Right lobe of liver (tissue), 6 donors: ENCODE measurements at regions not wholly inside any gene's neighbourhood (a gene's known extent, or its start where the extent isn't known, plus 50 kb on each side); places are given as distances from the start of the nearest gene placed in this dataset.

Experiments used
- ATAC-seq, 4 donors: fragments of 200-7000 bp; cut with Tn5 transposase; one replicate each; pipeline ENCODE4 v1.9.1; 2020; ENCODE audit warnings: mild to moderate bottlenecking in 4 of 4, moderate library complexity in 4 of 4
- DNase-seq, 3 donors: peaks; one replicate each; pipeline ENCODE4 v3.0.0-alpha.2; 2020
- H3K27ac ChIP-seq, 3 donors: fragments of 200-600 bp; one replicate each; pipeline ENCODE4 v1.8.0; 2022
- H3K27me3 ChIP-seq, 2 donors: fragments of 200-600 bp; one replicate each; pipeline ENCODE4 v1.8.0; 2022
- H3K36me3 ChIP-seq, 4 donors: fragments of 200-600 bp; sonication (generic) in 1 of 4; one replicate each; pipeline versions ENCODE4 v1.5.1 to v1.8.0; 2017 to 2022; ENCODE audit warnings: control low read depth in 1 of 4
- H3K4me1 ChIP-seq, 4 donors: fragments of 200-600 bp; sonication (generic) in 1 of 4; one replicate each; pipeline versions ENCODE4 v1.5.1 to v1.8.0; 2017 to 2022; ENCODE audit warnings: control low read depth in 1 of 4
- H3K4me3 ChIP-seq, 3 donors: fragments of 200-600 bp; one replicate each; pipeline ENCODE4 v1.8.0; 2022
- H3K9me3 ChIP-seq, 4 donors: fragments of 200-600 bp; sonication (generic) in 1 of 4; one replicate each; pipeline versions ENCODE4 v1.5.1 to v1.8.0; 2017 to 2022; ENCODE audit warnings: control low read depth in 1 of 4
- POLR2A ChIP-seq: fragments of 450-650 bp; IDR thresholded peaks from one replicate; pipeline ENCODE4 v1.6.1; 2017; ENCODE audit warnings: antibody characterized with exemption, mild to moderate bottlenecking
- WGBS: methylation state at CpG from one replicate; pipeline ENCODE4 v1.1.6; 2018; ENCODE audit warnings: low coverage, low lambda C conversion rate; ENCODE audit not compliant: insufficient coverage; ENCODE audit errors: missing lambda C conversion rate; 5-methylcytosine and 5-hydroxymethylcytosine counted together
- intact Hi-C, 2 donors: fragments of 100-400 bp; cut with DNase I; formaldehyde crosslinking; loops; one replicate each; pipeline versions ENCODE4 v1.11.2 to v1.14.1; 2022
- TF ChIP-seq, protein P1 (sequence below), 4 donors: fragments of 200-600 bp in 3 of 4; fragments of 450-650 bp in 1 of 4; IDR thresholded peaks; one replicate each; pipeline versions ENCODE4 v1.5.1 to v1.8.0; 2016 to 2022; ENCODE audit warnings: antibody characterized with exemption in 4 of 4, mild to moderate bottlenecking in 2 of 4
- donor health status: DM: no; HTN: yes; CAD: no.
- donor health status: DM: no; HTN: no; CAD: no.
- donor health status: DM: no; HTN: no; CAD: no.
- donor health status: DM: no; HTN: yes; CAD: no.
- donor health status: DM: no; HTN: yes; CAD: no.

DNA sequence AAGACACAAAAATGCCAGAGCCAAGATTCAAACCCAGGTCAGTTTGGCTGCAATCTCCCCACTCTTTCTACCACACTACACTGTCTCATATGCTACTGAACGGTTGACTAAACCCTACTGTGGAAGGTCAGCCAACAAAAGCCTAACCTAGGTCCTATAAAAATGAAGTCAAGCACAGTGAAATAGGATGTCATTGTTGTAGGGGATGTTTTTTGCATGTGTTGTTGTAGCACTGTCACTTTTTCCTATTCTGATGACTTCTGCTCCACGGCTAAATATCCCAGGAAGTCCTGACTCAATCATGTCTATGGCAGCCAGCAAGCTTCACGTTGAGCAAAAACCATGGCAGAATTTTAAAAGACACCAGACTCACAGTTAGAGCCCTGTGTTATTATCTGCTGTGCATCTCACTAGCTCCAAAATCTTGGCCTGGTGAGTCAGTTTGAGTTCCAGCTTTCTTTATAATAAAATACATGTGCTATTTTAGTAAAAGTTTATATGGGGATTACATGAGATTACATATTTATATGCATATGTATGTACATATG is 322.1 kb upstream of the NT5E start:
- Histone ChIP-seq H3K36me3 (no peaks in the 10 kb centered on the region), H3K27ac (no peak overlapping the region), H3K4me3 (no peak overlapping the region), H3K9me3 (no peaks in the 10 kb centered on the region), H3K4me1 (no peaks in the 10 kb centered on the region), H3K27me3 (no peaks in the 10 kb centered on the region)
- 27% methylated on average over 3 of the region's 3 CpGs for WGBS
- no peak for DNase-seq
- intact Hi-C loops = no loop called here
- no peak for ATAC-seq
- TF ChIP-seq, protein P1, sequence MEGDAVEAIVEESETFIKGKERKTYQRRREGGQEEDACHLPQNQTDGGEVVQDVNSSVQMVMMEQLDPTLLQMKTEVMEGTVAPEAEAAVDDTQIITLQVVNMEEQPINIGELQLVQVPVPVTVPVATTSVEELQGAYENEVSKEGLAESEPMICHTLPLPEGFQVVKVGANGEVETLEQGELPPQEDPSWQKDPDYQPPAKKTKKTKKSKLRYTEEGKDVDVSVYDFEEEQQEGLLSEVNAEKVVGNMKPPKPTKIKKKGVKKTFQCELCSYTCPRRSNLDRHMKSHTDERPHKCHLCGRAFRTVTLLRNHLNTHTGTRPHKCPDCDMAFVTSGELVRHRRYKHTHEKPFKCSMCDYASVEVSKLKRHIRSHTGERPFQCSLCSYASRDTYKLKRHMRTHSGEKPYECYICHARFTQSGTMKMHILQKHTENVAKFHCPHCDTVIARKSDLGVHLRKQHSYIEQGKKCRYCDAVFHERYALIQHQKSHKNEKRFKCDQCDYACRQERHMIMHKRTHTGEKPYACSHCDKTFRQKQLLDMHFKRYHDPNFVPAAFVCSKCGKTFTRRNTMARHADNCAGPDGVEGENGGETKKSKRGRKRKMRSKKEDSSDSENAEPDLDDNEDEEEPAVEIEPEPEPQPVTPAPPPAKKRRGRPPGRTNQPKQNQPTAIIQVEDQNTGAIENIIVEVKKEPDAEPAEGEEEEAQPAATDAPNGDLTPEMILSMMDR (IDR thresholded peaks at IDR 0.05) = no peak
- no peak for TF ChIP-seq POLR2A

DNA sequence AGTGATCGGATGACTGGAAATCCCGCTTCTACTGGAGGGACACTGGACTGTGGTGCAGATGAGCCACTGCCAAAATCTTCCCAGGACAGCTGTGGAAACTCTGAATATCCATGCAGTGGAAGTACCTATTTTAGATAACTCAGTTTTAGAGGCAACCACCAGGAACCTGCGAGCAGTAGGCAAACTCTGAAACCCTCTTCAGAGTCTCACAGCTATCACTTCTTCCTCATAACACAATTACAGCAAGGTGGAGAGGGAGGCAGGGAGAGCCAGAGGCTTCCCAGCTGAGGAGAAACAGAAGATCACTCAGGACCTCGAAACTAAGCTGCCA is 322.8 kb upstream of the NT5E start:
- DNase-seq (no peak), ATAC-seq (no peak)
- H3K27me3 ChIP-seq = no peaks in the 10 kb centered on the region
- no peaks in the 10 kb centered on the region for H3K4me1 ChIP-seq
- H3K36me3 ChIP-seq = no peaks in the 10 kb centered on the region
- no peak overlapping the region for H3K4me3 ChIP-seq
- 29% methylated on average over 1 of the region's 4 CpGs for WGBS
- no peak overlapping the region for H3K27ac ChIP-seq
- H3K9me3 ChIP-seq = no peaks in the 10 kb centered on the region
- TF ChIP-seq, protein P1 (IDR thresholded peaks at IDR 0.05) = no peak
- TF ChIP-seq POLR2A = no peak
- intact Hi-C loops = no loop called here

DNA sequence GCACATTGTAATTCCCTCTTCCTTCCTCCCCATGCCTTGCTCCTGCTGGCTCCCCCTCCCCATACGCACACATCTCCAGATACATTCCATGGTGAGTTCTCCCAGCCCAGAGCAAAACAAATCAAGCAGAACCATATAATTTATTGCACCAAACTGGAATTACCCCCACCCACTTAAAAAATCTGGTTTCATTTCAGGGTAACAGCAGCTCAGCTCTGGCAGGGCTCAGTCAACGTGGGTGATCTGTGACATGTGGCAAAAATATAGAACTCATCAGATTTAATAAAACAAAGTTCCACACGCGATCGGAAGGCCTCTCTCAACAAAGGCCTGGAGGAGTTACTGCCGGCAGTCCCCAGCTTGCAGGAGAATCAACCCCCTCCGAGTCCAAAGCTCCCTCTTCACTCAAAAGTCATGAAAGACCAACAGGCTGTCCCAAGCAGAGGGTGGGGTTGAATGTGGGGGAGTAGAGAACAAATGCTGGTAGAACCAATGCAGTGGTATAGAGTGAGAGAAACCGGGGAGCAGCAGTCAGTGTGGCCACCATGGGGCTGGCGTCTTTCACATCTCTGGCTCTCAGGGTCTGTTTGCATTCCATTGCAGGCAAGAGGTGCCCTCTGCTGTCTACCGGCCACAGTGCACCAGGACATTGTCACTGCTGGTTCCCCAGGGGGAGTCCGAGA is 323.3 kb upstream of the NT5E start:
- TF ChIP-seq, protein P1 (IDR thresholded peaks at IDR 0.05) = peak; percentile 38 to 65 (median 54)
- TF ChIP-seq POLR2A = no peak
- Histone ChIP-seq H3K4me3 (no peak overlapping the region), H3K9me3 (no peaks in the 10 kb centered on the region), H3K4me1 (no peaks in the 10 kb centered on the region), H3K27ac (no peak overlapping the region), H3K27me3 (no peaks in the 10 kb centered on the region), H3K36me3 (no peaks in the 10 kb centered on the region)
- peak; percentile 90 to 96 (median 94) for ATAC-seq
- peak; percentile 47 to 64 (median 47) for DNase-seq
- intact Hi-C loops = no loop called here
- 21% methylated on average over 10 of the region's 11 CpGs for WGBS

DNA sequence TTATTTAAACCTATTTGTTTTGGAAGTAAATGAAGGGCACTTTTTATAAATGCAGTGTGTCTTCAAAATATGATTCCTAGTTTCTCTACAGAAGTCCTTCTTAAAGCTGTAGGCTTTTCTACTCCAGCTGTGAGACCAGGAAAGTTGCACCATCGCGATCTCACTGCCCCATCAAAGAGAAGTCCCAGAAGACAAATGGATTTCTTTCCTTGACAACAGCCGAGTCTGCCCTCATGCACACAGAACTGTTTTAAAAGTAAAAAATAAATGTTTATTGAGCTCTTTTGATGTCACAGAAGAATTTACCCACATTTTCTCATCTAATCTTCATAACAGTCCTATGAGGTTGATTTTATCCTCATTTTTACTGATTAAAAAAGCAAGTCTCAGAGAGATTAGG is 324.4 kb upstream of the NT5E start:
- Histone ChIP-seq H3K36me3 (no peaks in the 10 kb centered on the region), H3K4me3 (no peak overlapping the region), H3K9me3 (no peaks in the 10 kb centered on the region), H3K27ac (no peak overlapping the region), H3K27me3 (no peaks in the 10 kb centered on the region), H3K4me1 (no peaks in the 10 kb centered on the region)
- DNase-seq (no peak), ATAC-seq (no peak)
- 46% methylated on average over 3 of the region's 3 CpGs for WGBS
- TF ChIP-seq POLR2A = no peak
- TF ChIP-seq, protein P1 (IDR thresholded peaks at IDR 0.05) = no peak
- intact Hi-C loops = no loop called here
